GM12891 (cell line): ENCODE measurements at regions not wholly inside any gene's neighbourhood (a gene's known extent, or its start where the extent isn't known, plus 50 kb on each side); places are given as distances from the start of the nearest gene placed in this dataset.

Source experiments
- PAX5 ChIP-seq: IDR thresholded peaks from 2 replicates; pipeline ENCODE4 v1.6.1; 2011; ENCODE audit warnings: low read length, moderate library complexity, mild to moderate bottlenecking; ENCODE audit not compliant: insufficient read depth, severe bottlenecking
- POLR2A ChIP-seq: IDR thresholded peaks from 2 replicates; pipeline ENCODE4 v1.6.1; 2011; ENCODE audit warnings: low read depth, low read length, control low read depth
- POLR2AphosphoS5 ChIP-seq: IDR thresholded peaks from 2 replicates; pipeline ENCODE4 v1.6.1; 2011; ENCODE audit warnings: low read depth, low read length, control low read depth
- SPI1 ChIP-seq: IDR thresholded peaks from 2 replicates; pipeline ENCODE4 v1.6.1; 2011; ENCODE audit warnings: low read depth, low read length, control low read depth
- TAF1 ChIP-seq: IDR thresholded peaks from 2 replicates; pipeline ENCODE4 v1.6.1; 2011; ENCODE audit warnings: low read depth, low read length, control low read depth

DNA sequence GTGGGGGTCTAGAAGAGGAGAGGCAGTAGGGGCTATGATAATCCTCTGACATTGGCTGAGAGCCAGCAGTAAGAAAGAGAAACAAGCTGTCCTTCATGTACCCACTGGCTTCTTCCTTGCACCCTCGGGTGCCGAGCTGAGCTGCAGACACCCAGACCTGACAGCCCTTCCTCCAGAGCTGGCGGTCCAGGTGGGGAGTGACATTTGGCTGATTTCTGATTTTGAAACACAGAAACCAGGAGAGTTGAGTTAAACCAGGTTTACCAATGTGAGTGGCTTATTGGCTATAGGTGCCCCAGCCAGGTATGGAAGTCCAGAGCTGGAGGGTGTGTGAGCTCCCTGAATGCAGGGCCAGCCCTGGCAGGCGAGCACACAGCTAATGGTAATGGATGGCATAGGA, 59.2 kb downstream of the GADD45G start:
- TF ChIP-seq POLR2A (no peak), SPI1 (no peak), POLR2AphosphoS5 (no peak), TAF1 (no peak), PAX5 (no peak)
